Endometrium (tissue), 2 donors: ENCODE measurements at regions not wholly inside any gene's neighbourhood (a gene's known extent, or its start where the extent isn't known, plus 50 kb on each side); places are given as distances from the start of the nearest gene placed in this dataset.
"Not testable (repeated sequence)": the region's sequence is repeated elsewhere in the genome, so short reads cannot be mapped to it uniquely, and the experiment has no call there.

Experiments used
- FAIRE-seq: peaks from 2 replicates; lab custom pipeline; 2012; peaks lifted over from hg19 to GRCh38; lab: Jason Lieb, UNC
- donor health status: control.
- donor health status: control.

DNA sequence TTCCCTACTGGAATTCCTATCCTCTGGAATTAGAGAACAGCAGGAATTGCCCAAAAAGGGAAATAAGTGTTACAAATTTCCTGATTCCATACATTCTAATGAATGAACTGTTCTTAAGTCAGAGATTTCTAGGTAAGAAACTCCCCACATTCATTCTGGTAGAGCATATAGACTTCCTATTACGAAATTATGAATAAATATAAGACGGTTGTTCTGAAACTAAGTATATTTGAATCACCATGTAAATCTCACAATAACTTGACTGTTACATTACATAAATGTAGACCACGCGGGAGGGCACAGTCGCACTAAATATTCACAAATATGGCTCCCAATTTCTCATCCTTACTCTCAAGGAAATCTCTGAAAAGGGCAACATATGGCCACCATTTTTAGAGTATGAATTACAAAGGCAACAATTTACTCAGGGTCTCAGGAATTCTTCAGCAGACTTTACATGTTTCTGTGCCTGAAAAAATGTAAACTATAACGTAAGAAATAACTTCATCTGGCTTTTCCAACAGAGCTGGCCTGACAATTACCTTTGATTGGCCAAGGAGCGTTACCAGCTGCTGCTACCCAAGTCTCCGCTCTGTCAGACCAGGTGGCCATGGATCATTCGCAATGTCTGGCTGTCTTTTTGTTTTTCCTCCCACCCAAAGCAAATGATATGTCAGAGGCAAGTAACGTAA, 115.8 kb downstream of the MPP7 start:
- FAIRE-seq = no peak

DNA sequence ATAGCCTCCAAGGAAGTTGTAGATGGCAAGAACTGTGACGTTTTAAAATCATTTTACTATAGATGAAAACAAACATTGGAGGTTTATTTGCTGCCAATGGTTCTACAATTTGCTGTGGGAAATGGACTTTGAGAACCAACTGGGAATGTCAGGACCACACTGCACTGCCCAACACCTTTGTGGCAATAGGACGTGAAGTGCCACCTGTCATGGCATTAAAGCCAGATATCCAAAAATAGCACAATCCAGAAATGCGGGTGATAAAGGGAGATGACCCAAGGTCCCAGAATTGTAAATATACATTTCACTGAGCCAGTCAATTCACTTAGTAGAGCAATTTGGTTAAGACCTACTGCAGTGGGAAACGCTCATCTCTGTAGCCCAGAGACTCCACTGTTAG, 116.4 kb downstream of the MPP7 start:
- FAIRE-seq = no peak

DNA sequence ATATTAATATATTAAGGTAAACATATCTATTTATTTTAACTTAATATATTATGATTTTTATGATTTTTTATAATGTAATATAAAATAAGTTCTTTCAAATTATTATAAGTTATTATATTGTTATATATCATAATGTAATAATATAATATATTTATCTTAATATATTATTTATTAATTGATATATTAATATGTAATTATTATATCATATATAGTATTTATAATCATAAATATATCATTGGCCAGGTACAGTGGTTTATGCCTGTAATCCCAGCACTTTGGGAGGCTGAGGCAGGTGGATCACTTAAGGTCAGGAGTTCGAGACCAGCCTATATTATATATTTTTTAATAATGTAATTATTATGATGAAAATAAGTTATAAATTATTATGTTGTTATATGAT, 118.1 kb downstream of the MPP7 start:
- FAIRE-seq = peak; percentile 95

DNA sequence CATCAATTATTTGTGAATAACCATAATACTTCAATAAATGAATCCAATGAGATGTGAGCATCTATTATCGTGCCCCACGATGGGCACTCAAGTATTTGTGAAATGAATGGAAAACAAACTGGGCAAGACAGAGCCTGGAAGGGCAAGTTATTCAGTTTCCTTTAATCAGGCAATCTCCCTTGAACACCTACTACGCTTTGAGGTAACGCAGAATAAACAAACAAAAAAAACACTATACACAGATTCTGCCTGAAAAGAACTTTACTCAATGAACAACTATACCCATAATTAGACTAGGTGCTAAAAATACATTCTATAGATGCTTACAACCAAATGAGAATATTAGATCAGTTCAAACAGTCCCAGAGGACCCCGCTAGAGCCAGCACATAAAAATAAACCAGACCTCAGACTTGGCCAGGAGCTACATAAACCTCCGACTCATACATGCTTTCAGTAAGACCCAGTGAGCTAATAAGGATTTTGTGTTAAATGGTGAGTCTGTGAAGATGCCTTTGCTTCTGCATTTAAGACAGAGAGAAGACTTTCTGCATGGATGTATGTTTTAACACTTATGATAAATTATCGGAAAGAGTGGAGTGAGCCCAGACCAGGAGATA, 121.3 kb downstream of the MPP7 start:
- FAIRE-seq = no peak

DNA sequence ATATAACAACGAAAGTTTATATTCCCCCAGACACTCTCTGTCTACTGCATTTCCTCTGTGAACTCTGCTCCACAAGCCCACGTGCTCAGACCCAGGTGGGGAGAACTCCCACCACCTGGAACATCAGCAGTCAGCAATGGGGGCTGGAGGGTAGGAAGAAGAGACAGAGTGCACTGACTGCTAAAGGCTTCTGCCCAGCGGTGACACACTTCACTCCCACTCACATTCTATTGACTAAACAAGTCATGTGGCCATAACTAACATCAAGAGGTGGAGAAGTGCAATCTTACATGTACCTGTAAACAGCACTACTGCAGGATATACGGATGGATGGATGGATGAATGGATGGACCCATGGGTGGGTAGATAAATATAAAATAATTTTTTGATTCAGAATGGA, 122.2 kb downstream of the MPP7 start:
- no peak for FAIRE-seq

DNA sequence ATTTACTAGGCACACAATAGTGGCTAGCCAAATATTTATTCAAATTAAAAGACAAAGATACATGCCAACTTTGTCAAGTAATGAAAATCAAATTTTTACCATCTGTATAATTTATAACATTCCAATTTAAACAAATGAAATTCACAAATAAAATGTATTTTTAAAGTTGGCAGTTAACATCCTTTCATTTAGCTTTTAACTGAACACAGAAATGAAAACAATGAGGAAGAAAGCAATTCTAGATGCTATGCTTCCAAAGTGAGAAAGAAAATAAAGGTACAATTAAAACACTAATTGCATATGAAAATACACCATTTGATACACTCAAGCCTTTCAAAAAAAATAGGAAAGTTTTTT, 123.1 kb downstream of the MPP7 start:
- no peak for FAIRE-seq

DNA sequence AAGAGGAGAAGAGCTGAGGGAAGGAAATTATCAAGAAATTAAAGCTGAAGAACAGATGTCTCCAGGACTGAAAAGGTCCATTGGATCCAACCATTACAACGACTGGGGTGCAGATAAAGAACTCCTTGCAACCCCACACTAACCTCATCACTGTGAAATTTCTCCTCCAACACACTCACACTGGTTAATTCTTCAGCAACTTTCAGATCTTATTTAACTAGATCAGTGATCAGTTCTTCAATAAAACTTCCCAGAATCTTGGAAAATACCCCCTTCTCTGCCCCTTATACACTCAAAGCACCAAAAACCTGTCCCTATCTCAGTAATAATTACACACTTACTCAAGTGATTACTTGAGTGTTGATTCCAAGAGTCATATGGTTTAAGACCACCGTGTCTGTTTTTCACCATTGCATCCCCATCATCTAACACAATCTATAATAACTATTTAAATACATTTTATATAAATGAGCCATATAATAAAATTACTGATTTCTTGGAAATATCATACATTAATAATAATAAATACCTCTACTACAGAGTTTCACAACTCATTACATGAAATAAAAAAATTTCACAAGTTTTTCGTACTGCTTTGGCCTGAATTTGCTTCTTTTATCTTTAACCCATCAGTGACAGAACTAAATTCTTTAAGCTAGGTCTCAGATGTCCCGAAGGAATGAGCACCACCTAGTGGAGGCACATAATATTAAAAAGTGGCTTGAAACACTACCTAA, 123.7 kb downstream of the MPP7 start:
- peak; percentile 96 for FAIRE-seq

DNA sequence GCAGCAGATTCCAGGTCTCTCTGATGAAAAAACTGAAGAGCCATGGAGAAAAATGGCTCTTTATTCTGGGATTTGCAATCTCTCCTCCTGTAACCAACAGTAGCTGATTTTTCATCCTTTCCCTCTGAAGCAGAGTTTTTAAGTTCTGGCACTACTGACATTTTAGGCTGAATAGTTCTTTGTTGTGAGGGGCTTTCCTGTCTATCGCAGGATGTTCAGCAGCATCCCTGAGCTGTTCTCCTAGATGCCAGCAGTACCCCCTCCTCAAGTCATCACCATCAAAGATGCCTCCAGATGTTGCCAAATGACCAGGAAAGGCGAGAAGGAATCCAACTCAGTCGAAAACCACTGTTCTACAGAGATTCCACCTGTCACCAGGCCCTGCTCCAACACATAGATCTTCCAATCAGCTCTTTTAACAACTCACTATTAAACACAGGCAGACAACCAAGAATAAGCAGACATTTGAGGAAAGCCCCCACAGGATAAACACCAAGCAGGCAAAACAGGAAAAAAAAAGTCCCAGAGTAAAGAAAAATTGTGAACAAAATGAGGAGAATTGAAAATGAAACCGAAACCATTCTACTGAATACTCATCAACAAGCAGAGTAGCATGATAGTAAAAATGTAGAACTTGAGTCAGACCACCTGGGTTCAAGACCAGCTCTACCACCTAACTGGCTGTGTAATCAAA, 124.8 kb downstream of the MPP7 start:
- FAIRE-seq = no peak

DNA sequence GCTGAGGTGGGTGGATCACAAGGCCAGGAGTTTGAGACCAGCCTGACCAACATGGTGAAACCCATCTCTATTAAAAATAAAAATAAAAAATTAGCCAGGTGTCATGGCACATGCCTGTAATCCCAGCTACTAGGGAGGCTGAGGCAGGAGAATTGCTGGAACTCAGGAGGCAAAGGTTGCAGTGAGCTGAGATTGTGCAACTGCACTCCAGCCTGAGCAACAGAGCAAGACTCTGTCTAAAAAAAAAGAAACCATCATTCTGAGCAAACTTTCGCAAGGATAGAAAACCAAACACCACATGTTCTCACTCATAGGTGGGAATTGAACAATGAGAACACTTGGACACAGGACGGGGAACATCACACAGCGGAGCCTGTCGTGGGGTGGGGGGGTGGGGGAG, 126.4 kb downstream of the MPP7 start:
- FAIRE-seq = not testable (repeated sequence)

DNA sequence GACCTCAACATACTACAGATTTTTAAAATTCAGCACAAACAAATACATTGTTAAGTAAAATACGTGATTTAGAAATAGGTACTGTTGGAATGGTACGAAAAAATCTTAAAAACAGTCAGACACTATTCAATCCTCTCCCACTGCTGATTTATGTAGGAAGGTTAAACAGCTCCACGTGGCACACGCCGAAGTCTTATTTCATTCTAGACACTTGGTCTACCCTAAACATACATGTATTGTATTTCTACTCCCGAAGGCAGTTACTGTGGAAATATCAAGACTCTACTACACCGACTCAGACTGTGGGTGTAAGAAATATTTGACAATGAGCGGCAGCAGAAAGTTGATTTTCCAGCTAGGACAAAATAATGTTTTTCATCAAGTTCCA, 130.6 kb downstream of the MPP7 start:
- no peak for FAIRE-seq

DNA sequence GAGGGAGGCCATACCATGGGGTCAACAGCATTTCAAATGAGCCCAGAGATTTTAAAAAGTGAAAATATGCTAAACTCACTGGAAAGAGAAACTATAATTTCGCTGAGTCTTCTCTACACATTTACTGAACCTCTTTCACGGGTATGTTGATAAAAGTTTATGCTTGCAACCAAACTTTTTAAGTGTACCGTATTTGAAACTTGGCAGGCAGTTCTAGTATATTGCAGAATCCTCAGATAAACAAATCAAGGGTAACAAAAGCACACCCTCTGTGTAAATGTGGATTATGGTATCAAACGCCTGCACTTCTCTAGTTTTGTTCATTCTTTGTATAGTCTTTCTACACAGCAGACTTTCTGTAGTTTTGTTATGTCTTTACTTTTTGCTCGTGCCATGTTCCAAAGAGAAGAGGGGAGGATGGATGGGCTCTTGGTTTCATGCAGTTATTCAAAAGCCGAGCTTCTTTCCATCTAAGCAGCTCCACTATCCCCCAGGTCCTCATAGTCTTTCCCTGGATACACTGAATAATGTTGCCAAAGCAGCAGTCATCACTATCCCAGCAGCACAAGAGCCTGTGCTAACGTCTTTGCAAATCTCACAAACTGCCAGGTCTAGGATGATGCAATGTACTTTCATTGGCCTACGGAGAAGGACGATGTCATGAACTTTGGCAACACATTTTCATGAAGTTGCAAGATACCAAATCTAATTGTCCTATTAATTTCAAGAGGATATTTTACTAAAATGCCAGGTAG, 131.2 kb downstream of the MPP7 start:
- no peak for FAIRE-seq

DNA sequence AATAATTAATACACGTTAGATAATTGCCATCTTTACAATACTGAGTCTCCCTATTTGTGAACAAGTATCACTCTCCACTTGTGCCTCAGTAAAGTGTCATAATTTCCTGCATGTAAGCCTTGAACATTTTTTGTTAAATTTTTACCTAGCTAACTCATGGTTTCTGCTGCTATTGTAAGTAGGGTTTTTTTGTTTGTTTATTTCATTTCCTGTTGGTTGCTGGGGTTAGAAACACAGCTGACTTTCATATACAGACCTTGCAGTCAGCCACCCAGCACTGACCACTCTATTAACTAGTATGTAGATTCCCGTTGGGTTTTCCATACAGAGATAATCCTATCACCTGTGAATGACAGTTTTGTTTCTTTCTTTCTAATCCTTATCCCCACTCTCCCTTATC, 133.3 kb downstream of the MPP7 start:
- no peak for FAIRE-seq

DNA sequence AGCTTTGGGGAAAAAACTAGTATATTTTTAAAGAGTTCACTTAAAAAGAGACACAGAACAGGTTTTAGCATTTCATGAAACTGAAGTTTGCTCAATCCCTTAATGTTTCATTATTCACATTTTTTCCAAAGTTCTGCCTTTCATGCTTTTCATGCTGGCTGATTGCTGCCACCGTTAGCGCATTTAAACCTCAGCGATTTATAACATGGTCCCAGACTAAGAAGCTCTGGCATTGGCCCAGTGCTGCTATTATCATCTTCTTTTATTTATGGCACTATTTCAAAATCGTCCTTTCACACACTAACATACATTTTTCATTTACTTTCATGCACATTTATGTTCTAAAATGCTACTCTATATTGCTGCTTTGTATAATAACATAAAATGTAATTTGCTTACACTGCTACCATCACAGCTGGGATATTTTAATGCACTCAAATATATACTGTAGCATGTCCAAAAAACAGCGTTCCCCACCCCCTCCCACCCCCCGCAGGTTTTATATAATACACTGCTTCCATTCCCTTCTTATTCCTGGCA, 141.9 kb downstream of the MPP7 start:
- FAIRE-seq = no peak

DNA sequence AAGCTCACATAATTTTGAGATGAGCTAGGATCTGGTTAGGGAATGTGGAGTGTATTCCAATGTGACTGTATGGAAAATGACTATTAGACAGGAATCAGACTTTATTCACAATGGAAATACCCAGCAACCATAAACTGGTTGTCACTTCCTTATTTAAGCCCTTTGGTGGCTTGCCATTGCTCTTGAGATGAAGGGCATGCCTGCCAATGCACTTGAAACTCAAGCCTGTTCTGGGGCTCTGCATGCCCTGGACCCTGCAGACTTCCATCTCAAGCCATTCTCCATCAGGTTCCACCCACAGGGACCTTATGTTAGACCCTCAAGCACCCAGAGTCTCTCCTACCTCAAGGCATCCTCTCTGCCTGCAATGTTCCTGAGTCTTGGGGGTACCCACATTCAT, 145.5 kb downstream of the MPP7 start:
- FAIRE-seq = no peak

DNA sequence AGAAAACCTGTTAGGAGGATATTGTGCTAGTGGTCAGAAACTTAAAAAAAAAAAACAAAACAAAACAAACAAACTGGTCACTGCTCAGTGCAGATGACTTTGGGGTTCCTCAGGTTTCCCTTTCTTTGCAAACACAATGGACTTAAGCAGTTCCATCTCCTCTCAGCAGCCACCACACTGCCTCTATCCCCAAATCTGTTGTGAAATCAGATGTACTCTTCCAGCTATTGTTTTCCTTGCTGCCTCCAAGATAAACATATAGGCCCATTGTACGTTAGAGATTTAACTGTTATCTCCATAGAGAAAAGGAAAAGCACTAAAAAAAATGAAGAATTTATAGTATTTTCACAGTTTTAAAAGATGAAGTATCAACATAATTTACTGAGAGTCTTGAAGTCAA, 147.1 kb downstream of the MPP7 start:
- no peak for FAIRE-seq

DNA sequence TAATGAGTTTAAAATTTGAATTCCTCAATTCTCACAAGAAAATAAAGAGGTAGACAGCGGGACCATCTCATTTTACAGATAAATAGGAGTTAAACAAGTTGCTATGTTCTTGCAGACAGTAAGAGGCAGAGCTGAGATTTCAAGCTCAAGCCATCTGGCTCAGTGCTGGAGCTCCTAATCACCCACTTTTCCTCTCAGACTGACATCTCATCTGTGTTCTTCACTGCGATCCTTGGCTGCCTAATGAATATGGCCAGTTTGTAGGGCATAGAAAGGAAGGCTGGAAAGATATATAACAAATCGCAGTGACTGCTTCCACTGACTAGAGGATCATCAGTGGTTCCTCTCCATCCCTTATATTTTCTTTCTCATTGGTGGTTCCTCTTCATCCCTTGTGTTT, 151.2 kb downstream of the MPP7 start:
- FAIRE-seq = no peak

DNA sequence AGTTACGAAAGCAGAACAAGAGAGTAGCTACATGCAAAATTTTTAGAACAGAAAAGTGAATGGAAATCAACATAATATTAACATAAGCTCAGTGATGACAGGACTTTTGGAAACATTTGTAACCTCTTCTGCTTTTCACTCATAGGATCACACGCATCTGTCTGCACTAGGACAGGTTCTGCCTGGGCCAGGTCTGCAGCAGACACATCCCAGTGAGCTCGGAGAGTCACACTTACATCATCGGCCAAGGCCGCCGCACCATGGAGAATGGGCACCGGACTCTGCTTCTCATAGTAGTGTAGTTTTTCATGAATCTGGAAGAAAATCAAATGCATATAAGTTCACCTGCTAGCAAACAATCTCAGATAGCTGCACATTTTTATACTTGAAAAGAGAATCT, 150.9 kb upstream of the ODAD2 start:
- FAIRE-seq = no peak

DNA sequence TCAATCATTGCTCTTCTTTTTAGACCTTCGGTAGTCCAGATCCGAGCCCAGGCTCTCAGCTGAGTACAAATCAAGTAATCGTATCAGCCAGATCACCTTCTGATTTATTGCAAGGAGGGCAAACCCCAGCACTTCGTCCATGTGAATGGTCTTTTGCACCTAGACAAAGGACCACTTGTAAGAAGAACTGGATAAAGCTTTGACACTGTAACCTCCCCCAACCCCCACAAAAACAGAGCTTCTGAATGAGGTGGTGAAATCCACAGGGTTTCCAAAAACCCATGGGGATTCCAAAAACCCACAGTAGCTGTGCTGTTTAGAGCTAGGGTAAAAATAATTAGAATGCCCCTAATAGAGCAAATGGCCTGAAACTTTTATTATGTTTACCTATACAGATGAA, 148.8 kb upstream of the ODAD2 start:
- FAIRE-seq = no peak

DNA sequence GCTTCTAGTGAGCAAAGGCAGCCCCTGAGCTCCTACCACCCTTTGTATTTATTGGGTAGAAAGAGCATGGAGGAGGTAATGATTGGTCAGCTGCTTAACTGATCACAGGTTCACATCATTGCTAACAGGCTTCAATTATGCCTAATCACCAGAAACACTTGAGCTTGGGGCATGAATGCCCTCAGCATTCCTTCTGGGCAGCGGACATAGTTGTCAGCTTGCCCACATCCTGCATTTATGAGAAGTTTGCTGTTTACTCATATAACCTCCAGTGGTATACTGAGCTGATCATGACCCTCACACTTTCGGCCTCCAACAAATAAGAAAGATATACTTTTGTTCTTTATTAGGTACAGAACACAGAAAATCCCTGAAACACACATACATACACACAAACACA, 140.3 kb upstream of the ODAD2 start:
- no peak for FAIRE-seq

DNA sequence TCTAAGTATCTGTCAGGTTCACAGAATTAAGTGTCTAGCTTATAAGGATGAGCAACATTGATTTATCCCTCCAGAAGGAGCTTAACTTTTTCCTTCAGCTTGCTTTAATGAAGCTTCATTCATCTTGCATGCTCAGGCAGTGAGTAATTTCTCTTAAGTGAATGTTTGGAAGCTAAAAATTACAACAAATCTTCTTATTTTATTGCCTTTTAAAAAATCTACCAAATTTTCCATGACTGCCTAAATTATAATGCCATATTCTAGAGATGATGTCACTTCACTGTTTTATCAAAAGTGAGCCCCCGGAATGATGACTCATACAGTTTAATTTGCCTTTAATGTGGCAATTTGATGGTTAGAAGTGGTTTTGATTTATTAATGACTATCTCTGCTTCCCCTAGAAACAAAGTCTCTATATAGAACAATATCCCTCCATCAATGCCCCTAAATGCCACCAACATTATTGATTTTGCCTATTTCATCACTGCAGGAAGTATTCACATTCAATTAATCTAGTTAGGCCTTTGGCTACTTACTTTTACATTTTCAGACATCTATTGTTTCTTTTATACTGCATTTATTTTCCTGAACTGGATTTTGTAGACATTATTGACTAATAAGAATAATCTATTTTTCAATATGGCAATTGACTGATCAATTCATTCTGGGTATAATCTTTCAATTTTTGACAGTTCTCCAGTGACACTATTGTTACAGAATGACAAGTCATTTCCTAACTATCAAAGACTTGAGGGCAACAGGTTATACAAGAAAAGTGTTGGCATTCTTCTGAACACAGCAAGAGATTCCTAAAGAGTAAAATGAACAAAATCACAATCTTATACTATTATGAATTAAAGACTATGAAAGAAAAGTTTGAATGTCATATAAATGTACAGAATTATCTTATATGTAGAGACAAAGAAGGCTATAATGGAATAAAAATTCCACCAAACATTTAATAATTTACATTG, 139.3 kb upstream of the ODAD2 start:
- FAIRE-seq = no peak

DNA sequence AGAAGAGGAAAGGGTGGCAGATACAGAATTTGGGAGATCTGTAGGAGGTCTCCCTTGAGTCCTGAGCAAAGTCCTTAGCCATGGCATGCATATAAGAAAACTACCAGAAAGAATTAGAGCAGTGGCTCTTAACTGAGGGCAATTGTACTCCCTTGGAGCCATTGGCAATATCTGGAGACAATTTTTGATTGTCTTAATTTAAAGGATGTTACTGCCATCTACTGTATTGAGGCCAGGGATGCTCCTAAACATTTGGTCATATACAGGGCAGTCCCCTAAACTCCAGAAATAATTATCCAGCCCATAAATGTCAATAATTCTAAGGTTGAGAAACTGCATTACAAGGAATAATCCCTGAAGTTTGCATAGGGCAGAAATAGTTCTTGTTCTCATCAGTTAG, 136.4 kb upstream of the ODAD2 start:
- no peak for FAIRE-seq
